HCT116 (cell line): ENCODE measurements at regions not wholly inside any gene's neighbourhood (a gene's known extent, or its start where the extent isn't known, plus 50 kb on each side); places are given as distances from the start of the nearest gene placed in this dataset.

Source experiments
- ATF3 ChIP-seq: IDR thresholded peaks from 2 replicates; pipeline ENCODE4 v1.6.1; 2012
- CTCF ChIP-seq, 3 experiments: fragments of 200-600 bp in 1 of 3; sonication (generic) in 1 of 3; IDR thresholded peaks in 2 of 3; conservative IDR thresholded peaks in 1 of 3; 2 replicates each; pipeline ENCODE4 v1.5.1; 2012 to 2017; ENCODE audit warnings: low read depth in 2 of 3, low read length in 2 of 3, antibody characterized with exemption in 1 of 3, borderline replicate concordance in 1 of 3, control low read depth in 1 of 3, mild to moderate bottlenecking in 1 of 3, mixed read lengths in 1 of 3, mixed run types in 1 of 3, moderate library complexity in 1 of 3; ENCODE audit not compliant: insufficient read depth in 1 of 3
- EZH2 ChIP-seq: fragments of 200-600 bp; sonication (generic); IDR thresholded peaks from 2 replicates; pipeline ENCODE4 v1.6.1; 2017; ENCODE audit warnings: antibody characterized with exemption, mixed run types
- FOSL1 ChIP-seq: IDR thresholded peaks from 2 replicates; pipeline ENCODE4 v1.6.1; 2012; ENCODE audit warnings: low read depth
- JUND ChIP-seq: IDR thresholded peaks from 2 replicates; pipeline ENCODE4 v1.6.1; 2012
- MAX ChIP-seq: IDR thresholded peaks from 2 replicates; pipeline ENCODE4 v1.6.1; 2012
- POLR2A ChIP-seq: IDR thresholded peaks from 2 replicates; pipeline ENCODE4 v1.7.0; 2011; ENCODE audit warnings: borderline replicate concordance; ENCODE audit not compliant: insufficient read depth, insufficient read length; ENCODE audit errors: extremely low read depth
- POLR2AphosphoS5 ChIP-seq: IDR thresholded peaks from 2 replicates; pipeline ENCODE4 v1.6.1; 2011; ENCODE audit warnings: mild to moderate bottlenecking, low read depth, low read length, moderate library complexity
- RAD21 ChIP-seq: IDR thresholded peaks from 2 replicates; pipeline ENCODE4 v1.6.1; 2012; ENCODE audit warnings: low read depth, mild to moderate bottlenecking
- YY1 ChIP-seq: IDR thresholded peaks from 2 replicates; pipeline ENCODE4 v1.6.1; 2011; ENCODE audit warnings: low read length, low read depth, moderate library complexity, mild to moderate bottlenecking; ENCODE audit not compliant: insufficient replicate concordance; ENCODE audit errors: extremely low read depth
- ZBTB33 ChIP-seq: IDR thresholded peaks from 2 replicates; pipeline ENCODE4 v1.6.1; 2011; ENCODE audit warnings: mild to moderate bottlenecking, low read length, moderate library complexity; ENCODE audit not compliant: insufficient replicate concordance; ENCODE audit errors: extremely low read depth
- ZFX ChIP-seq: fragments of 450-650 bp; IDR thresholded peaks from 2 replicates; pipeline ENCODE4 v1.6.1; 2017

DNA sequence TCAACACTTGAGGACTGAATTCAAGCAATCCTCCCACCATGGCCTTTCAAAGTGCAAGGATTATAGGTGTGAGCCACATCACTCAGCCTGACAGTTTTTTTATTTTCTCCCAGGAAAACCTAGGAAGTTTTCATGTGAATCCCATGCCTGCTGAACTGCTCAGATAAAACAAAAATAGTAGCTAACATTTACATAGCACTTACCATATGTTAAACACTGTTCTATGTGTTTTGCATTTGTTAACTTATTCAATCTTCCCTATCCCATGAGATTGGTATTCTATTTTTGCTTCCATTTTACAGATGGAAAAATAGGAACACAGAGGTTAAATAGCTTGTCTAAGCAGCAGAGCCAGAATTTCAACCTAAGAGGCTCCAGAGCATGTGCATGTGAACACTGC is 157.4 kb upstream of the KCTD1 start:
- TF ChIP-seq CTCF (IDR thresholded peaks at IDR 0.05 in 2 of 3, conservative IDR thresholded peaks at IDR 0.05 in 1 of 3; ENCODE audit: borderline replicate concordance in 1 of 3, insufficient read depth in 1 of 3, low read depth in 2 of 3, low read length in 2 of 3), result no peak
- no peak for TF ChIP-seq JUND
- no peak for TF ChIP-seq POLR2A
- no peak for TF ChIP-seq YY1
- TF ChIP-seq ATF3, result no peak
- TF ChIP-seq MAX, result no peak
- no peak for TF ChIP-seq RAD21
- TF ChIP-seq POLR2AphosphoS5, result no peak
- no peak for TF ChIP-seq ZFX
- TF ChIP-seq EZH2, result no peak
- TF ChIP-seq ZBTB33, result no peak
- no peak for TF ChIP-seq FOSL1
